GM23338 (cell line): ENCODE measurements at regions not wholly inside any gene's neighbourhood (a gene's known extent, or its start where the extent isn't known, plus 50 kb on each side); places are given as distances from the start of the nearest gene placed in this dataset.

Experiments used
- ATAC-seq: fragments of 200-7000 bp; cut with Tn5 transposase; 3 replicates; pipeline ENCODE4 v1.9.1; 2020
- DNase-seq: peaks from one replicate; pipeline ENCODE4 v3.0.0-alpha.2; 2015; ENCODE audit warnings: low spot score
- H2AFZ ChIP-seq: fragments of 200-600 bp; sonication (generic); 2 replicates; pipeline ENCODE4 v1.8.0; 2016; ENCODE audit warnings: antibody characterized with exemption, mild to moderate bottlenecking, moderate library complexity
- H3F3A ChIP-seq: fragments of 200-600 bp; sonication (generic); replicated peaks from 2 replicates; pipeline ENCODE4 v1.8.0; 2017; ENCODE audit warnings: antibody characterized with exemption, mixed run types, low read depth
- H3K27ac ChIP-seq: fragments of 200-600 bp; sonication (generic); 2 replicates; pipeline ENCODE4 v1.6.1; 2016; ENCODE audit warnings: low read depth
- H3K27me3 ChIP-seq: fragments of 200-600 bp; sonication (generic); 2 replicates; pipeline ENCODE4 v1.8.0; 2016; ENCODE audit warnings: mild to moderate bottlenecking, mixed run types, moderate library complexity; ENCODE audit not compliant: insufficient read depth
- H3K36me3 ChIP-seq: fragments of 200-600 bp; sonication (generic); 2 replicates; pipeline ENCODE4 v1.8.0; 2016; ENCODE audit warnings: mild to moderate bottlenecking; ENCODE audit not compliant: insufficient read depth
- H3K4me1 ChIP-seq: fragments of 200-600 bp; sonication (generic); 2 replicates; pipeline ENCODE4 v1.8.0; 2016; ENCODE audit warnings: mild to moderate bottlenecking, moderate library complexity; ENCODE audit not compliant: insufficient read depth
- H3K4me2 ChIP-seq: fragments of 200-600 bp; sonication (generic); 2 replicates; pipeline ENCODE4 v1.7.1; 2017; ENCODE audit warnings: mixed run types
- H3K4me3 ChIP-seq: fragments of 200-600 bp; sonication (generic); 2 replicates; pipeline ENCODE4 v1.6.1; 2016; ENCODE audit warnings: mixed run types
- H3K79me2 ChIP-seq: fragments of 200-600 bp; sonication (generic); replicated peaks from 2 replicates; pipeline ENCODE4 v1.8.0; 2017; ENCODE audit warnings: mild to moderate bottlenecking; ENCODE audit not compliant: insufficient read depth
- H3K9me2 ChIP-seq: fragments of 200-600 bp; sonication (generic); 2 replicates; pipeline ENCODE4 v1.8.0; 2017; ENCODE audit not compliant: insufficient read depth
- H4K20me1 ChIP-seq: fragments of 200-600 bp; sonication (generic); replicated peaks from 2 replicates; pipeline ENCODE4 v1.8.0; 2017; ENCODE audit warnings: mild to moderate bottlenecking; ENCODE audit not compliant: insufficient read depth
- H3K27ac Mint-ChIP-seq: 2 replicates; pipeline ENCODE4 v1.8.0; 2020; ENCODE audit warnings: inconsistent platforms, mild to moderate bottlenecking, moderate library complexity, mixed read lengths
- H3K27me3 Mint-ChIP-seq: 3 replicates; pipeline ENCODE4 v1.8.0; 2022; ENCODE audit warnings: low read depth, mild to moderate bottlenecking, moderate library complexity, mixed read lengths, inconsistent platforms; ENCODE audit not compliant: insufficient read depth, poor library complexity
- H3K36me3 Mint-ChIP-seq: 3 replicates; pipeline ENCODE4 v1.8.0; 2021; ENCODE audit warnings: low read depth, mild to moderate bottlenecking, inconsistent platforms, moderate library complexity, mixed read lengths
- H3K4me1 Mint-ChIP-seq: 3 replicates; pipeline ENCODE4 v1.8.0; 2020; ENCODE audit warnings: mild to moderate bottlenecking, inconsistent platforms, mixed read lengths
- H3K4me3 Mint-ChIP-seq: 3 replicates; pipeline ENCODE4 v1.8.0; 2021; ENCODE audit warnings: moderate library complexity, mild to moderate bottlenecking, inconsistent platforms, mixed read lengths
- H3K9me3 Mint-ChIP-seq: 3 replicates; pipeline ENCODE4 v1.8.0; 2020; ENCODE audit warnings: moderate library complexity, mild to moderate bottlenecking, inconsistent platforms, mixed read lengths
- CREB1 ChIP-seq: fragments of 250-450 bp; sonication (Bioruptor Pico); IDR thresholded peaks from 2 replicates; pipeline ENCODE4 v1.5.0; 2020; ENCODE audit warnings: low read depth, mild to moderate bottlenecking, moderate library complexity
- ETS1 ChIP-seq: IDR thresholded peaks from 2 replicates; pipeline ENCODE4 v1.6.1; 2016; ENCODE audit warnings: antibody characterized with exemption
- EZH2 ChIP-seq: fragments of 200-600 bp; sonication (generic); IDR thresholded peaks from one replicate; pipeline ENCODE4 v1.8.0; 2017; ENCODE audit warnings: antibody characterized with exemption, mild to moderate bottlenecking, low read depth; ENCODE audit not compliant: unreplicated experiment
- EZH2phosphoT487 ChIP-seq: fragments of 200-600 bp; sonication (generic); IDR thresholded peaks from one replicate; pipeline ENCODE4 v1.8.1; 2018; ENCODE audit warnings: antibody characterized with exemption; ENCODE audit not compliant: unreplicated experiment
- NANOG ChIP-seq: IDR thresholded peaks from 2 replicates; pipeline ENCODE4 v1.6.1; 2016; ENCODE audit warnings: antibody characterized with exemption, borderline replicate concordance
- POLR2AphosphoS5 ChIP-seq: IDR thresholded peaks from 2 replicates; pipeline ENCODE4 v1.6.1; 2016; ENCODE audit warnings: antibody characterized with exemption, low read depth
- REST ChIP-seq: IDR thresholded peaks from one replicate; pipeline ENCODE4 v1.6.1; 2018; ENCODE audit warnings: antibody characterized with exemption; ENCODE audit not compliant: unreplicated experiment
- STAT1 ChIP-seq: IDR thresholded peaks from one replicate; pipeline ENCODE4 v1.6.1; 2016; ENCODE audit warnings: antibody characterized with exemption; ENCODE audit not compliant: unreplicated experiment
- ZNF114 ChIP-seq: fragments of 250-450 bp; sonication (Bioruptor Pico); IDR thresholded peaks from 2 replicates; pipeline ENCODE4 v1.5.0; 2020; ENCODE audit warnings: mild to moderate bottlenecking, moderate library complexity
- TF ChIP-seq, protein P1 (sequence below), 2 experiments: fragments of 200-600 bp in 1 of 2; sonication (generic) in 1 of 2; conservative IDR thresholded peaks; 2 replicates each; pipeline versions ENCODE4 v1.5.1 to v1.6.1; 2016 to 2017; ENCODE audit warnings: antibody characterized with exemption in 2 of 2, low read depth in 2 of 2, mild to moderate bottlenecking in 2 of 2, moderate library complexity in 1 of 2

- Histone ChIP-seq H3K27me3 (no peaks in the 10 kb centered on the region), H4K20me1 (no peaks in the 10 kb centered on the region), H3K4me2 (no peak overlapping the region), H3K9me2 (0 out of 2 replicates have a peak, but pooled peaks cover 3% of the 10 kb centered on the region), H3K4me3 (no peak overlapping the region), H3K79me2 (no peaks in the 10 kb centered on the region), H2AFZ (peak overlapping the region; percentile 8; the same call in 1 of the 2 replicates), H3F3A (no peaks in the 10 kb centered on the region), H3K36me3 (no peaks in the 10 kb centered on the region), H3K4me1 (no peaks in the 10 kb centered on the region), H3K27ac (no peak overlapping the region)
- DNase-seq: no peak
- H3K4me3 Mint-ChIP-seq: no peak overlapping the region
- ATAC-seq: no peak
- H3K27ac Mint-ChIP-seq: no peak overlapping the region
- peaks cover 3% of the 10 kb centered on the region for H3K27me3 Mint-ChIP-seq
- no peaks in the 10 kb centered on the region for H3K4me1 Mint-ChIP-seq
- TF ChIP-seq NANOG (no peak), EZH2phosphoT487 (no peak), ETS1 (no peak), REST (no peak), EZH2 (no peak), STAT1 (no peak)
- no peaks in the 10 kb centered on the region for H3K9me3 Mint-ChIP-seq
- no peaks in the 10 kb centered on the region for H3K36me3 Mint-ChIP-seq
These were observed 61.2 kb upstream of the CCDC190 start for GRCh38 chr1:162922201-162922600.

DNA sequence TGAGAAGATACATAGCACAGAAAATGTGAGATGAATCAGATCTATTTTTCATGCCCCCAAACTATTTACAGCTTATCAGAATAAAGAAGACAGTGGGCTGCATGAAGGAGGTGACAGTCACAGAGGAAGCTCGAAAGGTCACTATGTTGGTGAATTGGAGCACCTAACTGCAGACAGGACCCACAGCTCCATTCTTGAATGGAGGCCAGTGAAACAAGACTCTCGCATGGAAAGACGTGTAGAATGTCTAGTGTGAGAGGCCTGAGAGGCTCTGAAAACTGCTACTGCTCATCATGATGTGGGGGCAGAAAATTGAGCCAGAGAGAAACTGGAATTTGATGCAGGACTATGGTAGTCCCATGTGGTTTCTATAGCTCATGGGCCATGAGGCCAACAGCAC, 60.3 kb upstream of the CCDC190 start:
- Histone ChIP-seq H3K79me2 (no peaks in the 10 kb centered on the region), H4K20me1 (no peaks in the 10 kb centered on the region), H3F3A (no peaks in the 10 kb centered on the region), H2AFZ (0 out of 2 replicates have a peak overlapping the region, but pooled peaks have one; percentile 8), H3K9me2 (no peaks in the 10 kb centered on the region), H3K4me3 (no peak overlapping the region), H3K27ac (no peak overlapping the region), H3K27me3 (no peaks in the 10 kb centered on the region), H3K36me3 (no peaks in the 10 kb centered on the region), H3K4me2 (no peak overlapping the region), H3K4me1 (no peaks in the 10 kb centered on the region)
- Mint-ChIP-seq H3K4me3 (no peak overlapping the region), H3K9me3 (no peaks in the 10 kb centered on the region), H3K4me1 (no peaks in the 10 kb centered on the region), H3K27me3 (peaks cover 3% of the 10 kb centered on the region), H3K27ac (no peak overlapping the region), H3K36me3 (no peaks in the 10 kb centered on the region)
- no peak for DNase-seq
- ATAC-seq: no peak
- TF ChIP-seq CREB1 (no peak), EZH2 (no peak), ZNF114 (CRISPR knock-in tag) (no peak), STAT1 (no peak), REST (no peak), ETS1 (no peak), EZH2phosphoT487 (no peak), POLR2AphosphoS5 (no peak), NANOG (no peak)
- TF ChIP-seq, protein P1, sequence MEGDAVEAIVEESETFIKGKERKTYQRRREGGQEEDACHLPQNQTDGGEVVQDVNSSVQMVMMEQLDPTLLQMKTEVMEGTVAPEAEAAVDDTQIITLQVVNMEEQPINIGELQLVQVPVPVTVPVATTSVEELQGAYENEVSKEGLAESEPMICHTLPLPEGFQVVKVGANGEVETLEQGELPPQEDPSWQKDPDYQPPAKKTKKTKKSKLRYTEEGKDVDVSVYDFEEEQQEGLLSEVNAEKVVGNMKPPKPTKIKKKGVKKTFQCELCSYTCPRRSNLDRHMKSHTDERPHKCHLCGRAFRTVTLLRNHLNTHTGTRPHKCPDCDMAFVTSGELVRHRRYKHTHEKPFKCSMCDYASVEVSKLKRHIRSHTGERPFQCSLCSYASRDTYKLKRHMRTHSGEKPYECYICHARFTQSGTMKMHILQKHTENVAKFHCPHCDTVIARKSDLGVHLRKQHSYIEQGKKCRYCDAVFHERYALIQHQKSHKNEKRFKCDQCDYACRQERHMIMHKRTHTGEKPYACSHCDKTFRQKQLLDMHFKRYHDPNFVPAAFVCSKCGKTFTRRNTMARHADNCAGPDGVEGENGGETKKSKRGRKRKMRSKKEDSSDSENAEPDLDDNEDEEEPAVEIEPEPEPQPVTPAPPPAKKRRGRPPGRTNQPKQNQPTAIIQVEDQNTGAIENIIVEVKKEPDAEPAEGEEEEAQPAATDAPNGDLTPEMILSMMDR (conservative IDR thresholded peaks at IDR 0.05; ENCODE audit: low read depth in 2 of 2): no peak
